OCI-LY3 (cell line): ENCODE measurements at regions not wholly inside any gene's neighbourhood (a gene's known extent, or its start where the extent isn't known, plus 50 kb on each side); places are given as distances from the start of the nearest gene placed in this dataset.

Experiments
- H2AFZ ChIP-seq: fragments of 200-600, 300-600 bp; shearing (Covaris generic); 2 replicates; pipeline ENCODE4 v1.6.0; 2014; ENCODE audit warnings: antibody characterized with exemption, low read depth, low read length
- H3K27ac ChIP-seq: fragments of 200-600, 300-600 bp; sonication (generic); 2 replicates; pipeline ENCODE4 v1.5.1; 2014; ENCODE audit warnings: mild to moderate bottlenecking, low read length, moderate library complexity, mixed read lengths
- H3K27me3 ChIP-seq: fragments of 200-600, 300-600 bp; sonication (generic); 2 replicates; pipeline ENCODE4 v1.6.1; 2014; ENCODE audit warnings: low read depth, low read length, mixed read lengths
- H3K36me3 ChIP-seq: fragments of 200-600, 300-600 bp; sonication (generic); replicated peaks from 2 replicates; pipeline ENCODE3; 2014; ENCODE audit warnings: low read depth, low read length, mixed read lengths
- H3K4me1 ChIP-seq: fragments of 300-600, 200-600 bp; sonication (generic); 2 replicates; pipeline ENCODE4 v1.6.1; 2014; ENCODE audit warnings: low read length, mixed read lengths
- H3K4me2 ChIP-seq: fragments of 200-600, 300-600 bp; sonication (generic); 2 replicates; pipeline ENCODE4 v1.6.1; 2014; ENCODE audit warnings: low read length, mixed read lengths
- H3K4me3 ChIP-seq: fragments of 300-600, 200-600 bp; sonication (generic); 2 replicates; pipeline ENCODE4 v1.5.1; 2014; ENCODE audit warnings: antibody characterized with exemption, mild to moderate bottlenecking, low read length, moderate library complexity
- H3K79me2 ChIP-seq: fragments of 300-600, 200-600 bp; shearing (Covaris generic); 2 replicates; pipeline ENCODE4 v1.6.1; 2014; ENCODE audit warnings: mild to moderate bottlenecking, low read length, mixed read lengths
- H3K9ac ChIP-seq: fragments of 300-600, 200-600 bp; shearing (Covaris generic); 2 replicates; pipeline ENCODE4 v1.6.0; 2014; ENCODE audit warnings: mild to moderate bottlenecking, low read length, moderate library complexity
- H3K9me3 ChIP-seq: fragments of 200-600, 300-600 bp; shearing (Covaris generic); 2 replicates; pipeline ENCODE4 v1.6.1; 2014; ENCODE audit warnings: low read length, mixed read lengths; ENCODE audit not compliant: insufficient read depth
- H4K20me1 ChIP-seq: fragments of 200-600, 300-600 bp; sonication (generic); 2 replicates; pipeline ENCODE4 v1.6.1; 2016; ENCODE audit warnings: low read length, mixed read lengths; ENCODE audit not compliant: insufficient read depth
- CTCF ChIP-seq: fragments of 200-600, 300-600 bp; sonication (generic); IDR thresholded peaks from 2 replicates; pipeline ENCODE4 v1.5.1; 2014; ENCODE audit warnings: antibody characterized with exemption, low read length, low read depth
- EZH2phosphoT487 ChIP-seq: fragments of 200-600 bp; shearing (Covaris generic); IDR thresholded peaks from 2 replicates; pipeline ENCODE4 v1.6.1; 2018; ENCODE audit warnings: antibody characterized with exemption, mixed run types, low read depth

GRCh38 chr21:28554660-28555475, 437.8 kb downstream of the LTN1 start:
- Histone ChIP-seq H3K9me3 (no peaks in the 10 kb centered on the region), H3K27me3 (no peaks in the 10 kb centered on the region), H3K9ac (no peak overlapping the region), H3K36me3 (no peaks in the 10 kb centered on the region), H3K79me2 (no peaks in the 10 kb centered on the region), H3K4me2 (no peak overlapping the region), H3K27ac (no peak overlapping the region), H4K20me1 (no peaks in the 10 kb centered on the region), H3K4me3 (no peak overlapping the region), H2AFZ (no peak overlapping the region), H3K4me1 (no peaks in the 10 kb centered on the region)
- TF ChIP-seq EZH2phosphoT487 (no peak), CTCF (no peak)

GRCh38 chr21:28550057-28550825, 442.4 kb downstream of the LTN1 start:
- no peak overlapping the region for H3K27ac ChIP-seq
- H3K4me3 ChIP-seq, result no peak overlapping the region
- no peak for TF ChIP-seq CTCF
- no peak for TF ChIP-seq EZH2phosphoT487
- no peak overlapping the region for H3K4me2 ChIP-seq
- no peaks in the 10 kb centered on the region for H4K20me1 ChIP-seq
- no peaks in the 10 kb centered on the region for H3K4me1 ChIP-seq
- H3K9me3 ChIP-seq, result no peaks in the 10 kb centered on the region
- no peaks in the 10 kb centered on the region for H3K79me2 ChIP-seq
- no peak overlapping the region for H2AFZ ChIP-seq
- H3K27me3 ChIP-seq, result no peaks in the 10 kb centered on the region
- H3K9ac ChIP-seq, result no peak overlapping the region
- no peaks in the 10 kb centered on the region for H3K36me3 ChIP-seq

GRCh38 chr21:28548291-28548690, 444.4 kb downstream of the LTN1 start:
- H3K4me3 ChIP-seq, result no peak overlapping the region
- no peaks in the 10 kb centered on the region for H3K4me1 ChIP-seq
- no peak for TF ChIP-seq CTCF
- no peak for TF ChIP-seq EZH2phosphoT487
- H3K27ac ChIP-seq, result no peak overlapping the region
- no peaks in the 10 kb centered on the region for H3K9me3 ChIP-seq
- no peaks in the 10 kb centered on the region for H3K79me2 ChIP-seq
- H3K9ac ChIP-seq, result no peak overlapping the region
- no peak overlapping the region for H3K4me2 ChIP-seq
- H3K27me3 ChIP-seq, result no peaks in the 10 kb centered on the region
- no peak overlapping the region for H2AFZ ChIP-seq
- no peaks in the 10 kb centered on the region for H3K36me3 ChIP-seq
- no peaks in the 10 kb centered on the region for H4K20me1 ChIP-seq

GRCh38 chr21:28547766-28548165, 444.9 kb downstream of the LTN1 start:
- H3K27me3 ChIP-seq, result no peaks in the 10 kb centered on the region
- no peak overlapping the region for H3K4me2 ChIP-seq
- H3K9me3 ChIP-seq, result no peaks in the 10 kb centered on the region
- no peaks in the 10 kb centered on the region for H3K36me3 ChIP-seq
- H3K4me1 ChIP-seq, result no peaks in the 10 kb centered on the region
- no peaks in the 10 kb centered on the region for H3K79me2 ChIP-seq
- TF ChIP-seq EZH2phosphoT487 (no peak), CTCF (no peak)
- H2AFZ ChIP-seq, result no peak overlapping the region
- H4K20me1 ChIP-seq, result no peaks in the 10 kb centered on the region
- H3K4me3 ChIP-seq, result no peak overlapping the region
- H3K9ac ChIP-seq, result no peak overlapping the region
- no peak overlapping the region for H3K27ac ChIP-seq
